CD4-positive, alpha-beta T cell treated with Interleukin-15 for 4 hours (primary cell): ENCODE measurements at regions not wholly inside any gene's neighbourhood (a gene's known extent, or its start where the extent isn't known, plus 50 kb on each side); places are given as distances from the start of the nearest gene placed in this dataset.

Source experiments
- DNase-seq: peaks from one replicate; pipeline ENCODE4 v3.0.0-alpha.2; 2020; ENCODE audit warnings: low spot score

GRCh38 chr5:72005671-72006070 lies 101.6 kb upstream of the MAP1B start:
- DNase-seq: no peak

GRCh38 chr5:72006361-72006760 lies 100.9 kb upstream of the MAP1B start:
- no peak for DNase-seq

GRCh38 chr5:72007336-72008111 lies 99.8 kb upstream of the MAP1B start:
- no peak for DNase-seq

GRCh38 chr5:72009280-72009679 lies 98.0 kb upstream of the MAP1B start:
- DNase-seq: no peak

- DNase-seq: no peak
Observed at GRCh38 chr5:72010430-72010829, 96.8 kb upstream of the MAP1B start.

GRCh38 chr5:72012906-72013305 lies 94.4 kb upstream of the MAP1B start:
- DNase-seq: no peak

- no peak for DNase-seq
Observed at GRCh38 chr5:72013766-72014624, 93.3 kb upstream of the MAP1B start.

GRCh38 chr5:72015103-72015548 lies 92.1 kb upstream of the MAP1B start:
- DNase-seq: no peak

- peak; percentile 58 for DNase-seq
Observed at GRCh38 chr5:72018143-72018803, 89.0 kb upstream of the MAP1B start.

GRCh38 chr5:72020161-72020983 lies 86.9 kb upstream of the MAP1B start:
- no peak for DNase-seq

GRCh38 chr5:72021651-72022357 lies 85.5 kb upstream of the MAP1B start:
- DNase-seq: no peak

- no peak for DNase-seq
Observed at GRCh38 chr5:72028382-72028781, 78.9 kb upstream of the MAP1B start.

- DNase-seq: no peak
Observed at GRCh38 chr5:72030237-72030636, 77.0 kb upstream of the MAP1B start.

- DNase-seq: no peak
Observed at GRCh38 chr5:72032788-72033187, 74.5 kb upstream of the MAP1B start.

GRCh38 chr5:72034770-72035169 lies 72.5 kb upstream of the MAP1B start:
- no peak for DNase-seq

GRCh38 chr5:72035831-72036230 lies 71.4 kb upstream of the MAP1B start:
- DNase-seq: no peak

GRCh38 chr5:72036951-72037350 lies 70.3 kb upstream of the MAP1B start:
- DNase-seq: no peak

- no peak for DNase-seq
Observed at GRCh38 chr5:72040513-72040912, 66.8 kb upstream of the MAP1B start.

GRCh38 chr5:72041654-72042053 lies 65.6 kb upstream of the MAP1B start:
- DNase-seq: no peak

- DNase-seq: no peak
Observed at GRCh38 chr5:72042097-72042496, 65.2 kb upstream of the MAP1B start.

- DNase-seq: no peak
Observed at GRCh38 chr5:72045692-72046091, 61.6 kb upstream of the MAP1B start.
